Osteoblast (primary cell): ENCODE measurements at regions not wholly inside any gene's neighbourhood (a gene's known extent, or its start where the extent isn't known, plus 50 kb on each side); places are given as distances from the start of the nearest gene placed in this dataset.

Experiments used
- DNase-seq: peaks from one replicate; pipeline ENCODE4 v3.0.0; 2011; ENCODE audit warnings: low spot score, mixed read lengths; ENCODE audit not compliant: insufficient read length; ENCODE audit errors: missing footprints
- H2AFZ ChIP-seq: 2 replicates; pipeline ENCODE4 v1.6.0; 2011; ENCODE audit warnings: mild to moderate bottlenecking, low read length
- H3K27ac ChIP-seq: 2 replicates; pipeline ENCODE4 v1.5.1; 2011; ENCODE audit warnings: mild to moderate bottlenecking, low read depth, low read length, moderate library complexity
- H3K27me3 ChIP-seq: 2 replicates; pipeline ENCODE4 v1.6.0; 2012; ENCODE audit warnings: mild to moderate bottlenecking, control low read depth, inconsistent platforms, low read length, moderate library complexity; ENCODE audit not compliant: insufficient read depth
- H3K36me3 ChIP-seq: 2 replicates; pipeline ENCODE4 v1.5.1; 2011; ENCODE audit warnings: mild to moderate bottlenecking, low read length, control low read depth, moderate library complexity; ENCODE audit not compliant: insufficient read depth
- H3K4me1 ChIP-seq: 2 replicates; pipeline ENCODE4 v1.5.1; 2011; ENCODE audit warnings: mild to moderate bottlenecking, low read length, control low read depth, moderate library complexity; ENCODE audit not compliant: insufficient read depth
- H3K4me2 ChIP-seq: 2 replicates; pipeline ENCODE4 v1.6.0; 2011; ENCODE audit warnings: mild to moderate bottlenecking, low read length; ENCODE audit not compliant: insufficient read depth
- H3K4me3 ChIP-seq: fragments of 200-600 bp; sonication (generic); 3 replicates; pipeline ENCODE4 v1.5.1; 2012; ENCODE audit warnings: mild to moderate bottlenecking, low read length, inconsistent platforms; ENCODE audit not compliant: insufficient read depth
- H3K79me2 ChIP-seq: 2 replicates; pipeline ENCODE4 v1.6.0; 2012; ENCODE audit warnings: mild to moderate bottlenecking, low read length, control low read depth, inconsistent platforms; ENCODE audit not compliant: insufficient read depth
- H3K9me3 ChIP-seq: 2 replicates; pipeline ENCODE4 v1.5.1; 2011; ENCODE audit warnings: low read depth, low read length, control low read depth
- H4K20me1 ChIP-seq: 2 replicates; pipeline ENCODE4 v1.6.0; 2012; ENCODE audit warnings: mild to moderate bottlenecking, low read length, control low read depth; ENCODE audit not compliant: insufficient read depth
- TF ChIP-seq, protein P1 (sequence below): IDR thresholded peaks from 2 replicates; pipeline ENCODE4 v1.5.1; 2011; ENCODE audit warnings: mild to moderate bottlenecking, low read depth, low read length, moderate library complexity; ENCODE audit errors: extremely low read depth

DNA sequence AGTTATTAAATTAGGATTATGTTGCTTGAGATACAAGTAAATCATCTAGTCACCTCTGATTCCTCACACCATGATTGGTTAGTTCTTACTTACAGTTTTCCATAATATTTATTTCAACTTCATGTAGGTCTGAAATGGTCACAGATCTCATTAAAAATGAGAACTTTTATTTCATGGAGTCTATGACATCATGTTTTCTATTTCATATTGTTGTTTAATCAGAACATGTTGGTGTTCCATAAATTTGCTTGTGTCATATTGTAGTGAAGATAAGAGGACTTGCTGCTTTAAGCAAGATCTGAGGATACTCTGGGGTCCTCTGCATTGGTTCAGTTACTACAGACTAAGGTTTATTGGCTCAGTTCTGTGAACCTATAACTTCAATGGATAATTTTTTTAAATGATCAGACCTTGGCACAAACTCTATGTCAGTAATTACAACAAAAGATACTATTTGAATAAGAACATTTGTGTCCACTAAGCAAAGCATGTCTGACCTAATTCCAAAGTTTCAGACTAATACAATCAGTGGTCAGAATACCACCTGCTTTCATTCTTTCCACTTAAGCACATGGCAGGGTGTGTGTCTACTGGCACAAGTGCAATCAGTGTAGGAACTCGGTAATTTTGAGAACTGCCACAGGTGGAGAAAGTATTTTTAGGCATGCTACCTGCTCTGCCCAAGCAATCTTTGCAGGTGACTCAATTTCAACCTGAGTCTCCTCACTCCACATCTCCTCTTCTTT is 68.5 kb downstream of the CCDC71L start:
- Histone ChIP-seq H3K4me3 (no peak overlapping the region), H3K27ac (no peak overlapping the region), H3K4me1 (no peaks in the 10 kb centered on the region), H3K4me2 (no peak overlapping the region), H3K9me3 (no peaks in the 10 kb centered on the region), H2AFZ (no peak overlapping the region), H3K79me2 (no peaks in the 10 kb centered on the region), H4K20me1 (no peaks in the 10 kb centered on the region), H3K27me3 (no peaks in the 10 kb centered on the region), H3K36me3 (no peaks in the 10 kb centered on the region)
- no peak for DNase-seq
- TF ChIP-seq, protein P1, sequence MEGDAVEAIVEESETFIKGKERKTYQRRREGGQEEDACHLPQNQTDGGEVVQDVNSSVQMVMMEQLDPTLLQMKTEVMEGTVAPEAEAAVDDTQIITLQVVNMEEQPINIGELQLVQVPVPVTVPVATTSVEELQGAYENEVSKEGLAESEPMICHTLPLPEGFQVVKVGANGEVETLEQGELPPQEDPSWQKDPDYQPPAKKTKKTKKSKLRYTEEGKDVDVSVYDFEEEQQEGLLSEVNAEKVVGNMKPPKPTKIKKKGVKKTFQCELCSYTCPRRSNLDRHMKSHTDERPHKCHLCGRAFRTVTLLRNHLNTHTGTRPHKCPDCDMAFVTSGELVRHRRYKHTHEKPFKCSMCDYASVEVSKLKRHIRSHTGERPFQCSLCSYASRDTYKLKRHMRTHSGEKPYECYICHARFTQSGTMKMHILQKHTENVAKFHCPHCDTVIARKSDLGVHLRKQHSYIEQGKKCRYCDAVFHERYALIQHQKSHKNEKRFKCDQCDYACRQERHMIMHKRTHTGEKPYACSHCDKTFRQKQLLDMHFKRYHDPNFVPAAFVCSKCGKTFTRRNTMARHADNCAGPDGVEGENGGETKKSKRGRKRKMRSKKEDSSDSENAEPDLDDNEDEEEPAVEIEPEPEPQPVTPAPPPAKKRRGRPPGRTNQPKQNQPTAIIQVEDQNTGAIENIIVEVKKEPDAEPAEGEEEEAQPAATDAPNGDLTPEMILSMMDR: no peak

- Histone ChIP-seq H3K4me3 (no peak overlapping the region), H3K4me1 (no peaks in the 10 kb centered on the region), H3K79me2 (no peaks in the 10 kb centered on the region), H3K36me3 (no peaks in the 10 kb centered on the region), H3K27me3 (no peaks in the 10 kb centered on the region), H3K9me3 (no peaks in the 10 kb centered on the region), H3K27ac (no peak overlapping the region), H2AFZ (no peak overlapping the region), H4K20me1 (no peaks in the 10 kb centered on the region), H3K4me2 (no peak overlapping the region)
- no peak for DNase-seq
- TF ChIP-seq, protein P1: no peak
Measured at GRCh38 chr7:106591146-106591545, 69.8 kb downstream of the CCDC71L start.

GRCh38 chr7:106590209-106590816 is 70.6 kb downstream of the CCDC71L start:
- Histone ChIP-seq H3K4me3 (no peak overlapping the region), H2AFZ (no peak overlapping the region), H3K36me3 (no peaks in the 10 kb centered on the region), H3K4me1 (no peaks in the 10 kb centered on the region), H3K27ac (no peak overlapping the region), H4K20me1 (no peaks in the 10 kb centered on the region), H3K79me2 (no peaks in the 10 kb centered on the region), H3K27me3 (no peaks in the 10 kb centered on the region), H3K4me2 (no peak overlapping the region), H3K9me3 (no peaks in the 10 kb centered on the region)
- TF ChIP-seq, protein P1: no peak
- DNase-seq: no peak

DNA sequence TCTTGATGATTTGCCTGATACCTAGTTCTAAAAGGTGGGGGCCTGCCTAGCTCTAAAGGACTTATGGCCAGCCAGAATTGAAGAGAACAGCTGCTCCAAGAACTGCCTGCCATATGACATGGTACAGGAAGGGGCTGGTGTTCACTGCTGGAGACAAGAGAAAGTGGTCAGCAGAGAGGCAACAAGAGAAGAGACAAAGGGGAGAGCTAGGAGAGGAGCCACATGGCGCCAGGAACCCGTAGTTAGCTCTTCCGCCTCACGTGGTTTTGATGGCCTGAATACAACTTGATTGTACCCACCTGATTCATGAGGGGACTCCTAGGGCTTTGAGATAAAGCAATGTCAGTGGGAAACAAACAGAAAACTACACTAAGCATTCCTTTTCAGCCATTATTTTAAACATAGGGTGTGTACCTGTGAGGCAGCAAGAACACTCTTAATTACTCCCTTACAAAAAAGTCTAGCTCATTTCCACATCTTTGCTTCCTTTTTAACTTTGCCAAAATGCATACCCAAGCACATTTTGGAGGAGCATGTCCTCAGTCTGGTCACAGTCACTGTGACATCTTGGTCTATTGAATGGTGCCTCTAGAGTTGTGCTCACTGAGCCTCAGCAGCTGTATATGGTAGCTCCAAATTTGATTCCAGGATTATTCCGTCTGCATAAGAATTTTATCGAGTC is 71.6 kb downstream of the CCDC71L start:
- Histone ChIP-seq H3K4me3 (no peak overlapping the region), H3K4me1 (no peaks in the 10 kb centered on the region), H3K36me3 (no peaks in the 10 kb centered on the region), H3K27ac (no peak overlapping the region), H3K4me2 (no peak overlapping the region), H3K9me3 (no peaks in the 10 kb centered on the region), H2AFZ (no peak overlapping the region), H3K79me2 (no peaks in the 10 kb centered on the region), H4K20me1 (no peaks in the 10 kb centered on the region), H3K27me3 (no peaks in the 10 kb centered on the region)
- no peak for DNase-seq
- TF ChIP-seq, protein P1: no peak
